NOMO-1 (cell line): ENCODE measurements at regions not wholly inside any gene's neighbourhood (a gene's known extent, or its start where the extent isn't known, plus 50 kb on each side); places are given as distances from the start of the nearest gene placed in this dataset.
A peak's percentile ranks its signal among the peaks of the same experiment; 100 is the strongest.

Experiments
- DNase-seq, 2 experiments: peaks; one replicate each; lab custom pipeline; 2025; ENCODE audit not compliant: unreplicated experiment in 2 of 2; lab: John Stamatoyannopoulos, UW

- no peak for DNase-seq
Observed at GRCh38 chr2:219692521-219692920, 65.1 kb downstream of the SLC4A3 start.

GRCh38 chr2:219695145-219695709 is 67.8 kb downstream of the SLC4A3 start:
- DNase-seq: no peak

- no peak for DNase-seq
Observed at GRCh38 chr2:219697811-219698747, 70.6 kb downstream of the SLC4A3 start.

- no peak for DNase-seq
Observed at GRCh38 chr2:219698748-219699439, 71.5 kb downstream of the SLC4A3 start.

- DNase-seq: no peak
Observed at GRCh38 chr2:219699440-219699821, 72.0 kb downstream of the SLC4A3 start.

- DNase-seq: peak; percentile 84 to 91
Observed at GRCh38 chr2:219701847-219702634, 74.6 kb downstream of the SLC4A3 start.

GRCh38 chr2:219702796-219703545 is 75.5 kb downstream of the SLC4A3 start:
- no peak for DNase-seq

GRCh38 chr2:219704878-219705277 is 77.4 kb downstream of the SLC4A3 start:
- no peak for DNase-seq

- no peak for DNase-seq
Observed at GRCh38 chr2:219706823-219707281, 79.4 kb downstream of the SLC4A3 start.

GRCh38 chr2:219707496-219708285 is 80.3 kb downstream of the SLC4A3 start:
- peak; percentile 48 to 78 for DNase-seq

GRCh38 chr2:219709331-219709761 is 81.9 kb downstream of the SLC4A3 start:
- DNase-seq: no peak

GRCh38 chr2:219713110-219713509 is 85.7 kb downstream of the SLC4A3 start:
- DNase-seq: no peak

GRCh38 chr2:219714681-219715400 is 87.4 kb downstream of the SLC4A3 start:
- DNase-seq: no peak

GRCh38 chr2:219718066-219718465 is 90.6 kb downstream of the SLC4A3 start:
- DNase-seq: peak; percentile 83 to 96

- DNase-seq: no peak
Observed at GRCh38 chr2:219719521-219719920, 92.1 kb downstream of the SLC4A3 start.

GRCh38 chr2:219720956-219721355 is 93.5 kb downstream of the SLC4A3 start:
- no peak for DNase-seq

- no peak for DNase-seq
Observed at GRCh38 chr2:219722276-219722879, 94.9 kb downstream of the SLC4A3 start.

GRCh38 chr2:219723311-219723710 is 95.9 kb downstream of the SLC4A3 start:
- no peak for DNase-seq
